Adrenal gland (tissue), 5 donors: ENCODE measurements at regions not wholly inside any gene's neighbourhood (a gene's known extent, or its start where the extent isn't known, plus 50 kb on each side); places are given as distances from the start of the nearest gene placed in this dataset.

Experiments used
- POLR2A ChIP-seq, 2 donors: fragments of 450-650 bp; IDR thresholded peaks; one replicate each; pipeline ENCODE4 v1.6.1; 2017; ENCODE audit warnings: antibody characterized with exemption in 2 of 2, mild to moderate bottlenecking in 2 of 2, moderate library complexity in 1 of 2
- TF ChIP-seq, protein P1 (sequence below), 6 experiments: fragments of 450-650 bp in 4 of 6; fragments of 200-600 bp in 2 of 6; sonication (generic) in 1 of 6; IDR thresholded peaks; 1 replicate in 5 of 6; 2 replicates in 1 of 6; pipeline versions ENCODE4 v1.5.1 to v1.8.0; 2016 to 2021; ENCODE audit warnings: antibody characterized with exemption in 6 of 6, mild to moderate bottlenecking in 2 of 6, moderate library complexity in 1 of 6
- donor health status: DM: no; HTN: no; CAD: no.

DNA sequence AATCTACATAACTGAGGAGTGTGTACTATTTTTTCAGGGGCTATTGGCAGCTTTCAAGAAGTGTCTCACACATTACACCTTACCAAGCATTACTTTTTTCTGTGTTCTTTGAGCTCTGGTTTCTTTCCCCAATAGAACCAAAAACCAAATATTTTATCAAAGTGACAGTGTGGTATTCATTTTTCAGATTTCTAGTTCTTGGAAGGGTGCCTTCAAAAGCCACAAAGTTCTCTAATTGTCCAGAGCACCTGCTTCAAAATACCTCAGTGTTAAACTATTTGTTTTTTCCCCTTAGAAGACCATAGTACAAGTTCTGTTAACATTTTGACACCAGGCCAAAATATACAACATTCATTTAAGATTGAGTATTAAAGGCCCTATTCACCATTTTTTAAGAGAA is 515.7 kb downstream of the ETNK1 start:
- TF ChIP-seq, protein P1, sequence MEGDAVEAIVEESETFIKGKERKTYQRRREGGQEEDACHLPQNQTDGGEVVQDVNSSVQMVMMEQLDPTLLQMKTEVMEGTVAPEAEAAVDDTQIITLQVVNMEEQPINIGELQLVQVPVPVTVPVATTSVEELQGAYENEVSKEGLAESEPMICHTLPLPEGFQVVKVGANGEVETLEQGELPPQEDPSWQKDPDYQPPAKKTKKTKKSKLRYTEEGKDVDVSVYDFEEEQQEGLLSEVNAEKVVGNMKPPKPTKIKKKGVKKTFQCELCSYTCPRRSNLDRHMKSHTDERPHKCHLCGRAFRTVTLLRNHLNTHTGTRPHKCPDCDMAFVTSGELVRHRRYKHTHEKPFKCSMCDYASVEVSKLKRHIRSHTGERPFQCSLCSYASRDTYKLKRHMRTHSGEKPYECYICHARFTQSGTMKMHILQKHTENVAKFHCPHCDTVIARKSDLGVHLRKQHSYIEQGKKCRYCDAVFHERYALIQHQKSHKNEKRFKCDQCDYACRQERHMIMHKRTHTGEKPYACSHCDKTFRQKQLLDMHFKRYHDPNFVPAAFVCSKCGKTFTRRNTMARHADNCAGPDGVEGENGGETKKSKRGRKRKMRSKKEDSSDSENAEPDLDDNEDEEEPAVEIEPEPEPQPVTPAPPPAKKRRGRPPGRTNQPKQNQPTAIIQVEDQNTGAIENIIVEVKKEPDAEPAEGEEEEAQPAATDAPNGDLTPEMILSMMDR (IDR thresholded peaks at IDR 0.05), result no peak
- no peak for TF ChIP-seq POLR2A (IDR thresholded peaks at IDR 0.05)
